ENCODE measurements at regions not wholly inside any gene's neighbourhood (a gene's known extent, or its start where the extent isn't known, plus 50 kb on each side); places are given as distances from the start of the nearest gene placed in this dataset.

GRCh38 chr14:58944968-58945356 is 243.5 kb upstream of the DAAM1 start:
- Histone ChIP-seq H4K20me1 (ENCODE audit: insufficient read depth, low read length) (no peaks in the 10 kb centered on the region), H3K27me3 (ENCODE audit: insufficient read depth, low read length, poor library complexity) (no peaks in the 10 kb centered on the region), H3K36me3 (ENCODE audit: insufficient read depth, low read length) (no peaks in the 10 kb centered on the region), H3K4me2 (ENCODE audit: insufficient read depth, low read length) (no peak overlapping the region), H3K79me2 (ENCODE audit: insufficient read depth, low read length) (no peaks in the 10 kb centered on the region), H3K27ac (ENCODE audit: low read length) (no peak overlapping the region), H2AFZ (ENCODE audit: low read depth, low read length) (no peak overlapping the region), H3K4me3 (ENCODE audit: low read depth in 1 of 2, low read length in 2 of 2) (no peak overlapping the region), H3K4me1 (ENCODE audit: insufficient read depth, low read length) (no peaks in the 10 kb centered on the region), H3K9ac (ENCODE audit: low read depth, low read length) (no peak overlapping the region), H3K9me3 (ENCODE audit: insufficient read depth, low read length, severe bottlenecking) (no peaks in the 10 kb centered on the region)
- TF ChIP-seq EZH2 (IDR thresholded peaks at IDR 0.05; ENCODE audit: borderline replicate concordance, low read depth, low read length, severe bottlenecking) (no peak), CTCF (IDR thresholded peaks at IDR 0.05; ENCODE audit: borderline replicate concordance, extremely low read depth, low read length, poor library complexity, severe bottlenecking) (no peak)
- no peak for DNase-seq
- no peak for ATAC-seq (ENCODE audit: insufficient read depth, low read depth)

GRCh38 chr14:58946431-58946830 is 242.0 kb upstream of the DAAM1 start:
- H3K9ac ChIP-seq (ENCODE audit: low read depth, low read length): no peak overlapping the region
- no peak overlapping the region for H3K27ac ChIP-seq (ENCODE audit: low read length)
- no peaks in the 10 kb centered on the region for H3K36me3 ChIP-seq (ENCODE audit: insufficient read depth, low read length)
- H3K4me3 ChIP-seq (ENCODE audit: low read depth in 1 of 2, low read length in 2 of 2): no peak overlapping the region
- no peak for ATAC-seq (ENCODE audit: insufficient read depth, low read depth)
- no peaks in the 10 kb centered on the region for H3K9me3 ChIP-seq (ENCODE audit: insufficient read depth, low read length, severe bottlenecking)
- H3K79me2 ChIP-seq (ENCODE audit: insufficient read depth, low read length): no peaks in the 10 kb centered on the region
- no peak overlapping the region for H3K4me2 ChIP-seq (ENCODE audit: insufficient read depth, low read length)
- H3K4me1 ChIP-seq (ENCODE audit: insufficient read depth, low read length): no peaks in the 10 kb centered on the region
- no peaks in the 10 kb centered on the region for H3K27me3 ChIP-seq (ENCODE audit: insufficient read depth, low read length, poor library complexity)
- H2AFZ ChIP-seq (ENCODE audit: low read depth, low read length): no peak overlapping the region
- no peaks in the 10 kb centered on the region for H4K20me1 ChIP-seq (ENCODE audit: insufficient read depth, low read length)
- DNase-seq: no peak
- no peak for TF ChIP-seq CTCF (IDR thresholded peaks at IDR 0.05; ENCODE audit: borderline replicate concordance, extremely low read depth, low read length, poor library complexity, severe bottlenecking)
- no peak for TF ChIP-seq EZH2 (IDR thresholded peaks at IDR 0.05; ENCODE audit: borderline replicate concordance, low read depth, low read length, severe bottlenecking)

- H2AFZ ChIP-seq (ENCODE audit: low read depth, low read length): no peak overlapping the region
- H4K20me1 ChIP-seq (ENCODE audit: insufficient read depth, low read length): no peaks in the 10 kb centered on the region
- DNase-seq (no peak), ATAC-seq (ENCODE audit: insufficient read depth, low read depth) (no peak)
- no peaks in the 10 kb centered on the region for H3K36me3 ChIP-seq (ENCODE audit: insufficient read depth, low read length)
- no peak overlapping the region for H3K4me3 ChIP-seq (ENCODE audit: low read depth in 1 of 2, low read length in 2 of 2)
- H3K9ac ChIP-seq (ENCODE audit: low read depth, low read length): no peak overlapping the region
- H3K9me3 ChIP-seq (ENCODE audit: insufficient read depth, low read length, severe bottlenecking): no peaks in the 10 kb centered on the region
- no peaks in the 10 kb centered on the region for H3K79me2 ChIP-seq (ENCODE audit: insufficient read depth, low read length)
- H3K4me1 ChIP-seq (ENCODE audit: insufficient read depth, low read length): no peaks in the 10 kb centered on the region
- H3K27ac ChIP-seq (ENCODE audit: low read length): no peak overlapping the region
- no peaks in the 10 kb centered on the region for H3K27me3 ChIP-seq (ENCODE audit: insufficient read depth, low read length, poor library complexity)
- TF ChIP-seq CTCF (IDR thresholded peaks at IDR 0.05; ENCODE audit: borderline replicate concordance, extremely low read depth, low read length, poor library complexity, severe bottlenecking) (no peak), EZH2 (IDR thresholded peaks at IDR 0.05; ENCODE audit: borderline replicate concordance, low read depth, low read length, severe bottlenecking) (no peak)
- H3K4me2 ChIP-seq (ENCODE audit: insufficient read depth, low read length): no peak overlapping the region
Measured at GRCh38 chr14:58947156-58947555, 241.3 kb upstream of the DAAM1 start.

All from DND-41 (cell line).